Neural cell (in vitro differentiated cells): ENCODE measurements at regions not wholly inside any gene's neighbourhood (a gene's known extent, or its start where the extent isn't known, plus 50 kb on each side); places are given as distances from the start of the nearest gene placed in this dataset.

Source experiments
- CTCF ChIP-seq: fragments of 450-650 bp; IDR thresholded peaks from 2 replicates; pipeline ENCODE4 v1.5.1; 2014; ENCODE audit warnings: antibody characterized with exemption, mild to moderate bottlenecking, moderate library complexity; ENCODE audit not compliant: poor library complexity, severe bottlenecking
- SMC3 ChIP-seq: fragments of 450-650 bp; conservative IDR thresholded peaks from 2 replicates; pipeline ENCODE4 v1.6.1; 2014; ENCODE audit warnings: antibody characterized with exemption, mild to moderate bottlenecking, moderate library complexity; ENCODE audit not compliant: poor library complexity

GRCh38 chr15:29573197-29573838 lies 248.9 kb downstream of the TJP1 start:
- TF ChIP-seq CTCF (no peak), SMC3 (no peak)
